ENCODE measurements at regions not wholly inside any gene's neighbourhood (a gene's known extent, or its start where the extent isn't known, plus 50 kb on each side); places are given as distances from the start of the nearest gene placed in this dataset.
"Not testable (repeated sequence)": the region's sequence is repeated elsewhere in the genome, so short reads cannot be mapped to it uniquely, and the experiment has no call there.

GRCh38 chr18:10175333-10175732 is 261.5 kb downstream of the VAPA start:
- not testable (repeated sequence) for DNase-seq

GRCh38 chr18:10179326-10179725 is 265.5 kb downstream of the VAPA start:
- not testable (repeated sequence) for DNase-seq

GRCh38 chr18:10182009-10182624 is 268.3 kb downstream of the VAPA start:
- DNase-seq: no peak

- DNase-seq: peak in 2 of 4 experiments; percentile 6 to 14
These were observed 269.7 kb upstream of the APCDD1 start for GRCh38 chr18:10184776-10185175.

- no peak for DNase-seq
These were observed 265.2 kb upstream of the APCDD1 start for GRCh38 chr18:10188971-10189810.

- DNase-seq: no peak
These were observed 263.9 kb upstream of the APCDD1 start for GRCh38 chr18:10190564-10190963.

DNA sequence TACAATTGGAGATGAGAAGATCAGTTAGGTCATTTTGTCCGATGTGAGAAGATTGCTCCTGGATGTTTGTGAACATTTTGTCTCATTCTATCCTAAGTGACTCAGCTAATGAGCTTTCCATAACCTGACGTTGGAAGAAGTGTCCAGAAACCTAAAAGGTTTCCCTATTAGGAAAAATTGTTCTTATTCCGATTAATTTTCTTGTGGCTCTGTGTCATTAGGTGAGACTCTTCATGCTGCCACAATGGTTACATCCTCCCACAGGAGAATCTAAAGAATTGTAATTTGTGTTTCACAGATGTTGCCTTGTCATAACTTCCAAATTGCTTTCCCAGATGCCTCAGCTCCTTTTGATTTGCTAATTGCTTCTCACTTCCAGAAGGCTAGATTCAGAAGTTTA is 261.0 kb upstream of the APCDD1 start:
- DNase-seq: no peak

DNA sequence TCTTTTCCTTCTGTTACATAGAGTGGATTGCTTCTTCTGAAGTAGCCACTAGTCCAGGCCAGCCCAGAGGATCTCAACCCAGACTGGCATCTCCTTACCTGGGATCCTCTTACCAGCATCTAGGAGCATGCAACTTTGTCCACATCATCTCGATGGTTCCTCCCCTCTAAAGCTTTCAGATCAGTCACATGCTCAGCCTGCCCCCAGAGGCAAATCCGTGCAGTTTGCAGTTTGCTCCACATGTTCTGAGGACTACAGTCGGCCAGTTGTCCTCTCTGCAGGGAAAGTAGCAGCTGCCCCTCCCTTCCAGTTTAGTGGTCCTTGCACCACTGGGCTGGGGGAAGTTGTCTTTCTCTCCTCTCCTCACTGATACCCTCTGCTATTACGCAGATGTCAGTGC is 259.8 kb upstream of the APCDD1 start:
- DNase-seq: no peak

GRCh38 chr18:10195529-10195928 is 258.9 kb upstream of the APCDD1 start:
- DNase-seq: no peak

DNA sequence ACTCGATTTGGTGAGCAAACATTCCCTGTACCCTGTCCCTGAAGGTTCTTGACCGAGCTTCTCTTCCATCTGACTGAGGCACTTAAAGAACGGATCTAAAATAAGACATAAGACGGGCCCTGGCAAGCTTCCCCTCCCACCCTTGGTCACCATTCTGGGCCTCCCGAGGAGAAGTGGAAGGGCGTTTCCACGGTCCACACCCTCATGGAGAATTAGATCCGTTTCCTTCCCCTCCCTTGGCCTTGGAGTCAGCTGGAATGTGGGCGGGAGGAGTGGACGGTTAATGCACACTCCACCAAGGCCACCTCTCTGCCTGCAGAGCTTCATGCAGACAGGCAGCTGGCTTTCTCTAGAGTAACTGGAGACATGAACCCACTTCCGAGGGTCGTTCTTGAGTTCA is 257.3 kb upstream of the APCDD1 start:
- peak in 3 of 4 experiments; percentile 10 to 39 (median 34) for DNase-seq

DNA sequence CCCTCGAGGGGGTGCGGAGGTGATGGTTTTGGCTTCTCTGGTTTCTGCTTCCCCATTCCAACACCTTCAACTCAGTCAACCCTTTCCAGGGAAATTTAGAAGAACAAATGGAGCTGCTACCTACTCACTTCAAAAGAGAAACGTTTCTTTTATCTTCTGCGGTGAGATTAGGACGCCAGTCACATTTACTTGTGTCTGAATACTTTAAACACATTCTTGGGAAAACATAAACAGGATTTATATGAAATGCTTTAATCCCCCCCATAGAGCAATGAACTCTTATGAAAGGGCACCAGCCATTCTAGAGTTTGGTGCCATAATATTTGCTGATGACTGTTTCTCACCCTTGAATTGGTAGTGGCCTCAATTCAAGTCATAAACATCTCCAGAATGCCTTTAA is 253.2 kb upstream of the APCDD1 start:
- no peak for DNase-seq

DNA sequence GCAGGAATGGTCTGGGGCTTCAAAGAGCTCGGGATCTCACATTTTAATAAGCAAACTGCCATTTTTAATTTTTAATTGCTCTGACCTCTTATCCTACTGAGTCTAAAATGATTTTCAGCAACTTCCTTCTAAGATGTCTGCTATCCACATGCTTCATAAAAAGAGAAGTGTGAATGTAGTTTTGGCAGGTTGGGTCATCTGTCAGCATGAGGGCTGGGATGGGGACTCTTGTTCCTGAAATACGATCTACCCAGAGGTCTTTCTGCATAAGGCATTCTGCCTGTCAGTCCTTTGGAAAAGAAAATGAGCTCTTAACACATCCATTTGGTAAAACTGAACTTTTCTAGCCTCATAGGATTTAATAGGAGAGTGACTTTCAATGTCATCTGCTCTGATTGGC is 252.8 kb upstream of the APCDD1 start:
- peak; percentile 64 to 85 (median 78) for DNase-seq

DNA sequence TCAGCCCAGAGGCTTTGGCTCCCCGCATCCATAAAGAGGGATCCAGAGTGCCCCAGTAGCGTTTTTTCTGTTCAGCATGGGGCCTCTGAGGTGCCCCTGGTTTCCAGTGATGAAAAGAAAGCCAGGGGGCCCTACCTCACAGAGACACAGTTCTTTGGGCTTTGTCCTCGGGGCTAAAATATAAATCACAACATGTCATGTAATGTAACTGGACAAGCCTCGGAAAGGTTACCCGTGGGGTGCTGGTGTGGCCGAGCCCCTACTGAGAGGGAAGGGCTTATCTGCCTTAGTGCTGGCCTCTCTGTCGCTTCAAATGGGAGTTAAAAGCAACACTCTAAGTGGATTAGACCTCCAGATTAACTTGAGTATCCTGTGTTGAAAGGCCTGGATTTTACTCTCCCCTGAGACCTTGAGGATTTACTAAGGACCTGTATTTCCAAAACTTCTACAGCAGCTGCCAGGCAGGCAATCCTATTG is 251.6 kb upstream of the APCDD1 start:
- DNase-seq: no peak

GRCh38 chr18:10205151-10205550 is 249.3 kb upstream of the APCDD1 start:
- no peak for DNase-seq

DNA sequence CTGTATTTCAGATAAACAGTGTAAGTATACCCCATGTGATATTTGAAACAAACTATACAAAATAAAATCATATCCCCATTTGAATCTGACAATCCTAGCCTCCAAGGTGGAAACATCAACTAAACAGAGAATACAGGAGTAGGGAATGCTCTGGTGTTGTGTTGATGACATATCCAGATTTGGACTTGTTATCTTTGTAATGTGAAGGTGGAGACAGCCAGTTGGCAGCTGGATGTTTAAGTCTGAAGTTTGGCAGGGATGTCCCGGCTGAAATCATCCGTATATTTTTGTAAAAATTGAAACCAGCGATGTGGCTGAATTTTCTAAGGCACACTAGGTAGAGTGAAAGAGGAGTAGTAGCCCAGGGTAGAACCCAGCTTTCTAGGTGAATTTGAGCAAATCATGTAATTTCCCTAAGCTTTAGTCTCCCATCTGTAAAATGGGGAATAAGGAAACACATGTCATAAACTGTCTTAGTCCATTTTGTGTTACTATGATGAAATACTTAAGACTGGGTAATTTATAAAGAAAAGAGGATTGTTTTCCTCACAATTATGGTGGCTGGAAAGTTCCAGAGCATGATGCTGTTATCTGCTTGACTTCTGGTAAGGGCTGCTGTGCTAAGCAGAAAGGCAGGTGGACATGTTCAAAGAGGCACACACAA is 246.6 kb upstream of the APCDD1 start:
- peak in 2 of 4 experiments; percentile 20 to 43 for DNase-seq

- DNase-seq: no peak
These were observed 245.1 kb upstream of the APCDD1 start for GRCh38 chr18:10209302-10209701.

- DNase-seq: no peak
These were observed 244.3 kb upstream of the APCDD1 start for GRCh38 chr18:10210057-10210633.

DNA sequence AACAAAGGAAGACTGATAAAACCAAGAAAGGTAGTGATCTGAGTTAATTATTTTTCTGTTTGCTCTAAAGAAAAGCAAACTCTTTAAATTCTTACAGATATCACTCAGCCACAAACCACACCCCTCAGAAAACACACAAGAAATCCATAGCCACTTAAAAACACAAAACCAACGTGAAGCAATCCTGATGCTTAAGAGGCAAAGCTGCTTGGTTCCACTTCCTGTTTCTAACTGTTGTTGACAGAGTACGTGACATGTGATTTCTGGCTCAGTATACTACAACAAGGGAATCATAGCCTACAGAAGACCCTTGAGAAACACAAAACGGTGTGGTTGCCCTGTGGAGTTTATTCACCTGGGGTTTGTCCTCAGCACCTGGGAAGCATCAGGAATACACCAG is 240.9 kb upstream of the APCDD1 start:
- DNase-seq: peak; percentile 79 to 95 (median 90)

DNA sequence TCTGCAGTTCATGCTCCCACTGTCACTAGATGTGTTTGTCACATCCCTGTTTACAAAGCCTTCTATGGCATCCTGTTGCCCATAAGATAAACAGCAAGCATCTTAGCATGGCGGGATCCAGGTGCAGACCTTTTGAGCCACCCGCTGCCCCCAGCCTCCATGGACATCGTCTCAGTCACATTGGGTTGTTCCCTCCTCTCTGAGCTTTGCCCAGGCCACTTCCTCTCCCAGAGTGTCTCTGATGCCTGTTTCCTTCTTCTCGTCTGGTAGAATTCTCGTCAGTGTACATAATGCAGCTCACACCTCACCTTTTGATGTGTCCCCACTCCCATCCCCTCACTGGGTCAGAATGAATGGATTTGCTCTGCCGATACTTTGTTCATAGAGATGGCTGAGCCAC is 239.0 kb upstream of the APCDD1 start:
- peak in 3 of 4 experiments; percentile 30 to 58 (median 42) for DNase-seq

DNA sequence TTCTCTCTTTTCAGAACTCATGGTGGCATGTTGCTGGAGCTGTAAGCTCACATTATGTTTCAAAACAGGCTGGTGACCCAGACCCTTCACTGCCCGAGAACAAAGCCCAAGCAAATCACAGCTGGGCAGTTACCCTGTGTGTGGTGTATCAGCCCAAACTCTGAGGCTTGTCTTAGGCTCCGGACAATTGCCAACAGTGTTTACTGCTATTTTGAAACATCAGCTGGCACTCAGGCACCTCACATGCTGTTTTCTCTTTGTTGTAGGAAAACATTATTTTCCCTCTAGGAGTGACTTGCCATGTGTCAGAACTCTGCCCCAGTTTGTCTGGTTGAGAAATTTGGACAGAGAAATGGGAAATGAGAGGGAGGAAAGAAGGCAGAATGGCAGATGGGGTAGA is 237.6 kb upstream of the APCDD1 start:
- DNase-seq: peak in 2 of 4 experiments; percentile 26 to 31

GRCh38 chr18:10217211-10217610 is 237.2 kb upstream of the APCDD1 start:
- DNase-seq: peak; percentile 22 to 58 (median 48)

- no peak for DNase-seq
These were observed 229.1 kb upstream of the APCDD1 start for GRCh38 chr18:10225300-10225699.

DNA sequence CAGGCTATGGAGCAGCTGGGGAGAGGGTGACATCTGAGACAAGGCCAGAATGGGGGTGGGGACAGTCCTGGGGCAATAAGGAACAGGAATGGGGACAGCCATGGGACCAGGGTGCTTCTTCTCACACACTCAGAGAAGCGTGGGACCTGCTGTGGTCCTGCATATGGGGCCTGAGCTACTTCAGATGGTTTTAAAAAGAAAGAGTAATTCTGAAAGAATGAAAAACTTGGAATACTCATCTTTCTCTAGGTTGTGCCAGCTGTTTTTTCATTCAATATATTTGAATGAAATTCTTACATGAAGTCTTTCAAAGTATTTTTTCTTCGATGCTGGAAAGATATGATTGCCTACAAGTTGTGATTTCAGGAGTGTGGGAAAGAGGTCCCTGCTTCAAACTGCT is 227.5 kb upstream of the APCDD1 start:
- DNase-seq: no peak
